ENCODE measurements at regions not wholly inside any gene's neighbourhood (a gene's known extent, or its start where the extent isn't known, plus 50 kb on each side); places are given as distances from the start of the nearest gene placed in this dataset.

DNA sequence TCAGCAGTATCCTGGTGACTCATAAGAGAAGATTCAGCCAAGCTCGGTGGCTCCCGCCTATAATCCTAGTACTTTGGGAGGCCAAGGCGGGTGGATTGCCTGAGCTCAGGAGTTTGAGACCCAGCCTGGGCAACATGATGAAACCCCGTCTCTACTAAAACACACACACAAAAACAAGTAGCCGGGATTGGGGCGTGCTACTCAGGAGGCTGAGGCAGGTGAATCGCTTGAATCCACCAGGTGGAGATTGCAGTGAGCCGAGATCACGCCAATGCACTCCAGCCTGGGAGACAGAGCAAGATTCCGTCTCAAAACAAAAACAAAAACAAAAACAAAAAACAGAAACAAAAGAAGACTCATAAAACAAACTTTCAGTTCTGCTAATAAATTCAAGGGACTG is 551.1 kb upstream of the POT1 start:
- TF ChIP-seq, protein P1, sequence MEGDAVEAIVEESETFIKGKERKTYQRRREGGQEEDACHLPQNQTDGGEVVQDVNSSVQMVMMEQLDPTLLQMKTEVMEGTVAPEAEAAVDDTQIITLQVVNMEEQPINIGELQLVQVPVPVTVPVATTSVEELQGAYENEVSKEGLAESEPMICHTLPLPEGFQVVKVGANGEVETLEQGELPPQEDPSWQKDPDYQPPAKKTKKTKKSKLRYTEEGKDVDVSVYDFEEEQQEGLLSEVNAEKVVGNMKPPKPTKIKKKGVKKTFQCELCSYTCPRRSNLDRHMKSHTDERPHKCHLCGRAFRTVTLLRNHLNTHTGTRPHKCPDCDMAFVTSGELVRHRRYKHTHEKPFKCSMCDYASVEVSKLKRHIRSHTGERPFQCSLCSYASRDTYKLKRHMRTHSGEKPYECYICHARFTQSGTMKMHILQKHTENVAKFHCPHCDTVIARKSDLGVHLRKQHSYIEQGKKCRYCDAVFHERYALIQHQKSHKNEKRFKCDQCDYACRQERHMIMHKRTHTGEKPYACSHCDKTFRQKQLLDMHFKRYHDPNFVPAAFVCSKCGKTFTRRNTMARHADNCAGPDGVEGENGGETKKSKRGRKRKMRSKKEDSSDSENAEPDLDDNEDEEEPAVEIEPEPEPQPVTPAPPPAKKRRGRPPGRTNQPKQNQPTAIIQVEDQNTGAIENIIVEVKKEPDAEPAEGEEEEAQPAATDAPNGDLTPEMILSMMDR (conservative IDR thresholded peaks at IDR 0.05 in 1 of 2, IDR thresholded peaks at IDR 0.05 in 1 of 2; ENCODE audit: extremely low read depth in 1 of 2, insufficient read depth in 1 of 2, low read depth in 1 of 2, low read length in 2 of 2) = no peak
- TF ChIP-seq EZH2 (IDR thresholded peaks at IDR 0.05; ENCODE audit: borderline replicate concordance, low read length) = no peak
